EL (cell line): ENCODE measurements at regions not wholly inside any gene's neighbourhood (a gene's known extent, or its start where the extent isn't known, plus 50 kb on each side); places are given as distances from the start of the nearest gene placed in this dataset.

ENCODE experiments used
- DNase-seq: peaks from one replicate; pipeline ENCODE4 v3.0.0-alpha.2; 2016

DNA sequence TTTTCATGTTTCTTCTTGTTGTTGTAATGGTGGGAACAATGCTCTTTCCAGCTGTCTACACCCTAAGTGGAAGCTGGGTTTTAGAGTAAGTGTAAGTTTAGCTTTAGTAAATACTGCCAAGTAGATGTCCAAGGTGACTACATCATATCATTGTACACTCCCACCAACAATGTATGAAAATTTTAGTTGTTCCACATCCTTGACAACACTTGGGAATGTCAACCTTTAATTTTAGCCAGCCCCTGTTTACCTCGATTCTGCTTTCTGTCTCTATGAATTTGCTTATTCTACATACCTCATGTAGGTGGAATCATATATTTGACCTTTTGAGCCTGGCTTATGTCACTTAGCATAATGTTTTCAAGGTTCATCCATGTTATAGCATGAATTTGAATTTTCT is 93.0 kb downstream of the MTPAP start:
- no peak for DNase-seq

GRCh38 chr10:30254926-30255325 is 94.2 kb downstream of the MTPAP start:
- no peak for DNase-seq

GRCh38 chr10:30248728-30249127 is 100.3 kb downstream of the MTPAP start:
- no peak for DNase-seq

GRCh38 chr10:30247704-30248103 is 101.4 kb downstream of the MTPAP start:
- no peak for DNase-seq

- DNase-seq: no peak
These were observed 107.5 kb downstream of the MTPAP start for GRCh38 chr10:30241422-30242110.

GRCh38 chr10:30238836-30239235 is 110.2 kb downstream of the MTPAP start:
- DNase-seq: no peak

GRCh38 chr10:30233186-30233959 is 115.7 kb downstream of the MTPAP start:
- DNase-seq: peak; percentile 52

DNA sequence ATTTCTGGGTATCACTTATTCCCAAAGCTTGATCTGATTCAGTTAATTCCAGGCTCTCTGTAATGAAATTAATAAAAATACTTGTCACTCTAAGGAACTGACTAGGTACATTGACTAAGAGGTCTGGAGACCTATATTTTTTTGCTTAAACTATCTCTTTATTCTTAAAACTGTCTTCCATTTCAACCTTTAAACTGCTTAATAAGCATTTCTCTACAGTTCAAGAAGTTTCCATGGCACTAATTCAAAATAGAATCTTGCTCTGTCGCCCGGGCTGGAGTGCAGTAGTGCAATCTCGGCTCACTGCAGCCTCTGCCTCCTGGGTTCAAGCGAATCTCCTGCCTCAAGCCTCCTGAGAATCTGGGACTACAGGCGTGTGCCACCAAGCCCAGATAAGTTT is 117.4 kb downstream of the MTPAP start:
- DNase-seq: no peak

DNA sequence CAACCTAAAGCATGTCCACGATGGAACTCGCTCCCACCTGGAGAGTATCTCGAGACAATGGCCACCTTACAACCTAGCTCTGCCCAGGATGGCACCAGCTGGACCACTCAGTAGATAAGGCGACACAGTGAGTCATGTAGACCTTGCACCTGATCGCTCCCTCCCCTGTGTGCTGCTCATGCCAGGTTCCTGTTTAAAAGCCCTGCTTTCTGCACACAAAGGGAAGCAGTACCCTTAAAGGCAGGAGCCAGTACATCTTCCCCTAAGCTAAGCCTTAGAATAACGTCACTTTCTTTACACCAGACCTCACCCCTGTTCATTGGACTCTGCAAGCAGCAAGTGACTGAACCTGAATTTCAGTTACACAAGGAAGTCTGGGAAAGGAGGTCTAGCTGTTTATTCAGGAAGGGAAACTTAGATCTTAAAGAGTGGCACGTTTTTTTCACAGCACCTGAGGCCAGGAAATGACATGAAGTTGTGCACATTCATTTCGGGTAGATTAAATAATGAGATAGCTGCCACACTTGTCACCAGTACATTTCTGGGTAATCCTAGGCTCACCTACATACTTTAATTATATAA is 117.9 kb downstream of the MTPAP start:
- DNase-seq: no peak

DNA sequence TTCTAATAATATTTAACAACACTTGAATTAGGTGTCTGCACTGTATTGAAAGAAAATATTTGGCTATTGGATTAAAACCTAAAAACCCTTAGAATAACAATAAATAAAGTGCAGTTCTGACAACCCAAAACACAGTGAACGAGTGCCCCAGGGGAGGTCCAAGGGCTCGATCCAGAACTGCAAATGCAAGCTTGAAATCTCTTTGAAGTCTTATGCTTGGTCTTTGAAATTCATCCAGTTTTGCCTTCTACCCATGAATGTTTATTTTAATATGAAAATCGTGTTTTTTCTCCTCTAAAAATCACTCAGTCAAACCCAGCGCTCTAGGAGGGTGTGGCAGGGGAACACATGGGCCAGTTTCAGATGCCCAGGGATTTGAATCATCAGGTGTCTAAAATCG is 119.5 kb downstream of the MTPAP start:
- no peak for DNase-seq

GRCh38 chr10:30228417-30229036 is 120.6 kb downstream of the MTPAP start:
- DNase-seq: no peak

DNA sequence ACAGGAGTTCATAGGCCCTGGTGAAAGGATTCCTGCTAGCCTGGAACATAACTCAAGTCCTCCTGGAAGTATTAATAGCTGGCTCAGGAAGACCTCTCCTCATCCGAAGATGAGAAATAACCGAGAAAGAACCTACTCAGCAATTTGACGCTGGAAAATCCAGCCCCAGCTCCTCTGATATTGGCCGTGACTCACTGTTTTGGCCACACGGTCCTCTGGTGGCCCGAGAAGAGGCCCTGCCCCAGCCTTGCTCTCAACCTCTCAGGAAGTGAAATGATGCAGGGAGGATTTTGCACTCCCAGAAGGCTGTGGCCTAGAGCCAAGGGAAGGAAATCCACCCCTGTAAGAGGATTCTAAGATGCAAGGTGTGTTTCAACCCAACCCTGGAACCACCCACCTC is 121.6 kb downstream of the MTPAP start:
- peak; percentile 15 for DNase-seq

DNA sequence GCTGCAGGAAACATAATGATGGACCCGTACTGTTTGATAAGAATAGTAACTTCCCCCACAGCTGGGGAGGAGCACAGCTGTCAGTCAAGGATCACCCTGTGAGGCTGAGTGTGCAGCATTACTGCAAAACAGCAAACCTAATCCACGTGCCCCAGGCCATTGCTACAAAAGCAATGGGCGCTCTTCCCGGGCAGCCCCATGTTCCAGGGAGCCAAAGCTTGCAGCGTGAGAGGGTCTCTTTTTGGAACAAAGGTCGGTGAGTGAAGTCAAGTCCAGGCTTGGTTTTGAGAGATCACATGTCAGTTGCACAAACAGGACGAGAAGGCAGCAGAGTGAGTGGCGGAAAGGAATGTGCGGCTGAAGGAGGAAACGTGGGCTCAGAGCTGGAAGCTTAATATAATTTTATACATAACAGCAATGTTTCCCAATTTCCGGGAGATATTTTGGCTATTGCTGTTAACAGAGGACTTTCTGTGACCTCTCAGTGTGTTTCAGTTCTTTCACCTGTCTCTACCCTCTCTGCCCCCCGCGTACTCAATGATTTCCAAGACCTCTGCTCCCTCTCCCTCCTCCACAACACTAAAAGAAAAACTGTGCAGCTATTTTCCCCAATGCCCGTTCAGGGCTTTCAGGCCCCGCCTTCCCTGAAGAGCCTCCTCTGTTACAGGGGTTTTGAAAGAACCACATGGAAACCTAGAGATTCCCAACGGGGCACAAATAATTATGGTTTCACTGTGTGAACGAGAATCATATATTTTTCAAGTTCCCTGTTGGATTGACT is 128.9 kb downstream of the MTPAP start:
- DNase-seq: peak; percentile 34

DNA sequence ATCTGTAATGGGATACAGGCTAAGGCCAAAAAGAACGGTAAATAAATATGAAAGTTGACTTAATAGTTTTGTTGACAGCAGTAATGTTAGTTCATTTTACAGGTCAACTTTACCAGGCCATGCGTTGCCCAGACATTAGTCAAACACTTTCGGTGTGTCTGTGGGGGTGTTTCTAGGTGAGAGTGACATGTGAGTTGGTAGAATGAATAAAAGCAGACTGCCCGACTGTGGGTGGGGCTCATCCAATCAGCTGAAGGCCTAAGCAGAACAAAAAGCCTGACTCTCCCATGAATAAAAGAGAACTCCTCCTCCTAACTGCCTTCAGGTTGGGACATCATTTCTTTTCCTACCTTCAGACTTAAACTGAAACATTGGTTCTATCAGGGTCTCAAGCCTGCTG is 132.3 kb downstream of the MTPAP start:
- DNase-seq: no peak

DNA sequence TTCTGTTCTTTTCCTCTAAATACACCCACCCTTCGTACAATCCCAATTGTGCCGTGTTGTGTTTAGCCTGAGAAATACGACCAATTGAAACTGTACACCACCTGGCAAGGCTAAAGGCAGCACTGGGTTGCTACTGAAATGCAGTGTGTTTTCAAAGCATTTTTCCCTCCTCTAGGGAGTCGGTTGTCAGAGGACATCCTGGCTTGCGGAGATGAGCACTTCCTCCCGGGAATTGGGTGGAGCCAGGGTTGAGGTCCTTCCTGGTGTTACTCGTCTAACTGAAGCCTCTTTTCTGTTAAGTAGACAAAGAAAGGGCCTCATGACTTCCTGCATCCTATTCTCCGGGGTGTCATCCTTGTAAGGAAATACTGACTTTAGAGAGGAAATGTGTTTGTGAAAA is 133.5 kb downstream of the MTPAP start:
- no peak for DNase-seq

GRCh38 chr10:30215141-30215540 is 133.9 kb downstream of the MTPAP start:
- no peak for DNase-seq

DNA sequence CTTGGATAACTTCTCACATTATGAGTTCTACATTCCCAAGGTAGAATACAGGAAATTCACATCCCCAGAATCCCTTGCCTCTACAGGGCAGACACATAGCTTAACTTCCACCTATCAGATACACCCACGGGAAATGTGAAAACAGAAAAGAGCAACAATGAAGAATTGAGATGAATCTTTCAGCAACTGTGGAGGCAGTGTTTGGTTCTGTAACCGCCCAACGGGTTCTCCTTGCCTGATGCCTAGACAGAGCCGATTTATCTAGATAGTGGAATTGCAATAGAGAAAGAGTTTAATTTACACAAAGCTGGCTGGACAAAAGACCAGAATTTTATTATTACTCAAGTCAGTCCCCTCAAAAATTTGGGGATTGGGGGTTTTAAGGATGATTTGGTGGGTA is 138.8 kb downstream of the MTPAP start:
- DNase-seq: no peak

- no peak for DNase-seq
These were observed 140.7 kb downstream of the MTPAP start for GRCh38 chr10:30208330-30208729.

- peak; percentile 65 for DNase-seq
These were observed 141.5 kb downstream of the MTPAP start for GRCh38 chr10:30207485-30208052.

DNA sequence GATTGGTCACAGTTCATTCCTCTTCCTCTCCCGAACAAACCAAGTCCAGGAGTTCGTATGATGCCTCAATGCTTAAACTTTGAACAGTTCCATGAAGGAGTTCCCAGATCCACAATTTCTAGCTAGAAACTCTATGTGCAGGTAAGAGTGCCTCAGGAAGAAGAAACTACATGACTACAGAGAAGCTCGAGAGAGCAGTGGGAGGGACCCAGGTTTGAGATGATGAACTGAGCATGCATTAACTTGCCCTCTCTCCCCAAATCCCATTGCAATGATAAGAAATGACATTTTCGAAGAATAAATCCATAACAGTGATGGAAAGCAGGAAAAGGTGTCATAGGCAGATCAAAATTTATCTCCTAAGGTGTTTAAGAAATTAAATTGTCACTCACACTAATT is 140.6 kb upstream of the JCAD start:
- no peak for DNase-seq

- no peak for DNase-seq
These were observed 140.1 kb upstream of the JCAD start for GRCh38 chr10:30199376-30200016.

- no peak for DNase-seq
These were observed 137.8 kb upstream of the JCAD start for GRCh38 chr10:30197186-30197585.
